ENCODE measurements at regions not wholly inside any gene's neighbourhood (a gene's known extent, or its start where the extent isn't known, plus 50 kb on each side); places are given as distances from the start of the nearest gene placed in this dataset.

- no peak for TF ChIP-seq ZNF530 (tag by site-specific recombination; IDR thresholded peaks at IDR 0.05; ENCODE audit: low read depth)
- TF ChIP-seq PRDM4 (tag by site-specific recombination; IDR thresholded peaks at IDR 0.05), result no peak
- TF ChIP-seq TSHZ1 (tag by site-specific recombination; IDR thresholded peaks at IDR 0.05; ENCODE audit: borderline replicate concordance), result no peak
- no peak for TF ChIP-seq YY1 (tag by site-specific recombination; IDR thresholded peaks at IDR 0.05)
- TF ChIP-seq ZNF629 (tag by site-specific recombination; IDR thresholded peaks at IDR 0.05), result no peak
These were observed 409.9 kb upstream of the ADAMTS16 start for GRCh38 chr5:4730279-4730678.
